Mesothelial cell of epicardium (in vitro differentiated cells): ENCODE measurements at regions not wholly inside any gene's neighbourhood (a gene's known extent, or its start where the extent isn't known, plus 50 kb on each side); places are given as distances from the start of the nearest gene placed in this dataset.

Source experiments
- DNase-seq, 2 experiments: peaks; one replicate each; pipeline ENCODE4 v3.0.0; 2021; ENCODE audit warnings: low spot score in 2 of 2; ENCODE audit not compliant: unreplicated experiment in 2 of 2
- H3K27ac Mint-ChIP-seq: 2 replicates; pipeline ENCODE4 v1.8.0; 2021; ENCODE audit warnings: mixed read lengths
- H3K27me3 Mint-ChIP-seq: 2 replicates; pipeline ENCODE4 v1.8.0; 2021; ENCODE audit warnings: low read depth, mixed read lengths
- H3K36me3 Mint-ChIP-seq: 2 replicates; pipeline ENCODE4 v1.8.0; 2021; ENCODE audit warnings: mixed read lengths
- H3K4me1 Mint-ChIP-seq: 2 replicates; pipeline ENCODE4 v1.8.0; 2021; ENCODE audit warnings: mixed read lengths
- H3K4me3 Mint-ChIP-seq: 2 replicates; pipeline ENCODE4 v1.8.0; 2021; ENCODE audit warnings: mild to moderate bottlenecking, moderate library complexity, mixed read lengths
- H3K9me3 Mint-ChIP-seq: 2 replicates; pipeline ENCODE4 v1.8.0; 2021; ENCODE audit warnings: mixed read lengths
- CTCF ChIP-seq: fragments of 200-600 bp; sonication (generic); IDR thresholded peaks from one replicate; pipeline ENCODE4 v1.5.0; 2021; ENCODE audit warnings: antibody characterized with exemption; ENCODE audit not compliant: unreplicated experiment

- H3K4me1 Mint-ChIP-seq = peaks cover 22% of the 10 kb centered on the region
- H3K27ac Mint-ChIP-seq = no peak overlapping the region
- no peak for DNase-seq
- H3K9me3 Mint-ChIP-seq = no peaks in the 10 kb centered on the region
- H3K36me3 Mint-ChIP-seq = no peaks in the 10 kb centered on the region
- no peaks in the 10 kb centered on the region for H3K27me3 Mint-ChIP-seq
- no peak for TF ChIP-seq CTCF
- H3K4me3 Mint-ChIP-seq = no peak overlapping the region
Measured at GRCh38 chr16:9594047-9594446, 502.6 kb downstream of the HAPSTR1 start.

- no peak for DNase-seq
- Mint-ChIP-seq H3K4me1 (peaks cover 22% of the 10 kb centered on the region), H3K27me3 (no peaks in the 10 kb centered on the region), H3K36me3 (no peaks in the 10 kb centered on the region), H3K9me3 (no peaks in the 10 kb centered on the region), H3K27ac (no peak overlapping the region), H3K4me3 (no peak overlapping the region)
- TF ChIP-seq CTCF = no peak
Measured at GRCh38 chr16:9594946-9595345, 503.5 kb downstream of the HAPSTR1 start.

GRCh38 chr16:9595393-9595792 is 503.9 kb downstream of the HAPSTR1 start:
- Mint-ChIP-seq H3K4me3 (no peak overlapping the region), H3K27me3 (no peaks in the 10 kb centered on the region), H3K36me3 (no peaks in the 10 kb centered on the region), H3K27ac (no peak overlapping the region), H3K4me1 (peaks cover 22% of the 10 kb centered on the region), H3K9me3 (no peaks in the 10 kb centered on the region)
- no peak for DNase-seq
- no peak for TF ChIP-seq CTCF

GRCh38 chr16:9596788-9597187 is 505.3 kb downstream of the HAPSTR1 start:
- peaks cover 19% of the 10 kb centered on the region for H3K4me1 Mint-ChIP-seq
- no peak overlapping the region for H3K4me3 Mint-ChIP-seq
- H3K36me3 Mint-ChIP-seq = no peaks in the 10 kb centered on the region
- no peak overlapping the region for H3K27ac Mint-ChIP-seq
- H3K27me3 Mint-ChIP-seq = no peaks in the 10 kb centered on the region
- DNase-seq = no peak
- TF ChIP-seq CTCF = no peak
- H3K9me3 Mint-ChIP-seq = no peaks in the 10 kb centered on the region

GRCh38 chr16:9597967-9598730 is 506.7 kb downstream of the HAPSTR1 start:
- no peaks in the 10 kb centered on the region for H3K27me3 Mint-ChIP-seq
- no peak overlapping the region for H3K27ac Mint-ChIP-seq
- H3K4me3 Mint-ChIP-seq = no peak overlapping the region
- peaks cover 14% of the 10 kb centered on the region for H3K4me1 Mint-ChIP-seq
- no peaks in the 10 kb centered on the region for H3K36me3 Mint-ChIP-seq
- no peak for DNase-seq
- TF ChIP-seq CTCF = no peak
- no peaks in the 10 kb centered on the region for H3K9me3 Mint-ChIP-seq
